Lower lobe of right lung (tissue), 2 donors: ENCODE measurements at regions not wholly inside any gene's neighbourhood (a gene's known extent, or its start where the extent isn't known, plus 50 kb on each side); places are given as distances from the start of the nearest gene placed in this dataset.

Source experiments
- ATAC-seq, 2 donors: fragments of 200-7000 bp; cut with Tn5 transposase; one replicate each; pipeline ENCODE4 v1.9.1; 2020 to 2022; ENCODE audit warnings: mild to moderate bottlenecking in 2 of 2, moderate library complexity in 2 of 2
- DNase-seq: peaks from one replicate; pipeline ENCODE4 v3.0.0-alpha.2; 2020
- H3K27ac ChIP-seq: fragments of 200-600 bp; one replicate; pipeline ENCODE4 v1.8.0; 2022
- H3K27me3 ChIP-seq: fragments of 200-600 bp; one replicate; pipeline ENCODE4 v1.8.0; 2022; ENCODE audit warnings: low read depth
- H3K36me3 ChIP-seq: fragments of 200-600 bp; one replicate; pipeline ENCODE4 v1.8.0; 2022; ENCODE audit warnings: mild to moderate bottlenecking
- H3K4me1 ChIP-seq: fragments of 200-600 bp; one replicate; pipeline ENCODE4 v1.8.0; 2022
- H3K4me3 ChIP-seq: fragments of 200-600 bp; one replicate; pipeline ENCODE4 v1.8.0; 2022; ENCODE audit warnings: mild to moderate bottlenecking
- H3K9me3 ChIP-seq: fragments of 200-600 bp; one replicate; pipeline ENCODE4 v1.8.0; 2022
- CTCF ChIP-seq: fragments of 200-600 bp; IDR thresholded peaks from one replicate; pipeline ENCODE4 v1.8.0; 2022; ENCODE audit warnings: antibody characterized with exemption, mild to moderate bottlenecking
- intact Hi-C: fragments of 100-400 bp; cut with DNase I; formaldehyde crosslinking; loops from one replicate; pipeline ENCODE4 v1.11.0; 2022
- donor health status: DM: no; HTN: yes; CAD: no; lungs with severe emphysema.

DNA sequence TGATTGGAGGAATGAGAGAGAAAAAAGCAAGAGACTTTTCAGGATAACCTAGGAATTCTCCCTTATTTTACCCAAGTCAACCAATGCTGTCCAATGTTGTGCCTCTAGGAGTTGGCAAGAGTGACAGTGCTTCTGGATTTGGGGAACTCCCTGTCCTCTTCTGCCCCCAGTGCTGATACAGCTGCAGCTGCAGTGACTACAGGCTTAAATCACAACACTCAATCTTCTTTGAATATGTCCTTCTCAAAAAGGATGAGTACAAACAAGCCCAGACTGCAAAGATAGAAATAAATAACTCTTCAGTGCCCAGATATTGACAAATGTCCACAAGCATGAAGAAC, 141.0 kb upstream of the COL21A1 start:
- Histone ChIP-seq H3K4me3 (no peak overlapping the region), H3K9me3 (no peaks in the 10 kb centered on the region), H3K27ac (no peak overlapping the region), H3K36me3 (no peaks in the 10 kb centered on the region), H3K27me3 (no peaks in the 10 kb centered on the region), H3K4me1 (no peaks in the 10 kb centered on the region)
- TF ChIP-seq CTCF, result no peak
- peak; percentile 36 to 46 for ATAC-seq
- DNase-seq, result no peak
- intact Hi-C loops, result no loop called here

- ATAC-seq (peak; percentile 93 to 95), DNase-seq (no peak)
- Histone ChIP-seq H3K9me3 (no peaks in the 10 kb centered on the region), H3K4me3 (no peak overlapping the region), H3K27ac (no peak overlapping the region), H3K4me1 (no peaks in the 10 kb centered on the region), H3K36me3 (no peaks in the 10 kb centered on the region), H3K27me3 (no peaks in the 10 kb centered on the region)
- intact Hi-C loops, result no loop called here
- no peak for TF ChIP-seq CTCF
Observed at GRCh38 chr6:56387621-56388414, 140.4 kb upstream of the COL21A1 start.

GRCh38 chr6:56386717-56387116, 139.3 kb upstream of the COL21A1 start:
- H3K27ac ChIP-seq, result no peak overlapping the region
- ATAC-seq (no peak), DNase-seq (no peak)
- H3K36me3 ChIP-seq, result no peaks in the 10 kb centered on the region
- no peak overlapping the region for H3K4me3 ChIP-seq
- intact Hi-C loops, result no loop called here
- H3K27me3 ChIP-seq, result no peaks in the 10 kb centered on the region
- no peak for TF ChIP-seq CTCF
- no peaks in the 10 kb centered on the region for H3K9me3 ChIP-seq
- no peaks in the 10 kb centered on the region for H3K4me1 ChIP-seq

DNA sequence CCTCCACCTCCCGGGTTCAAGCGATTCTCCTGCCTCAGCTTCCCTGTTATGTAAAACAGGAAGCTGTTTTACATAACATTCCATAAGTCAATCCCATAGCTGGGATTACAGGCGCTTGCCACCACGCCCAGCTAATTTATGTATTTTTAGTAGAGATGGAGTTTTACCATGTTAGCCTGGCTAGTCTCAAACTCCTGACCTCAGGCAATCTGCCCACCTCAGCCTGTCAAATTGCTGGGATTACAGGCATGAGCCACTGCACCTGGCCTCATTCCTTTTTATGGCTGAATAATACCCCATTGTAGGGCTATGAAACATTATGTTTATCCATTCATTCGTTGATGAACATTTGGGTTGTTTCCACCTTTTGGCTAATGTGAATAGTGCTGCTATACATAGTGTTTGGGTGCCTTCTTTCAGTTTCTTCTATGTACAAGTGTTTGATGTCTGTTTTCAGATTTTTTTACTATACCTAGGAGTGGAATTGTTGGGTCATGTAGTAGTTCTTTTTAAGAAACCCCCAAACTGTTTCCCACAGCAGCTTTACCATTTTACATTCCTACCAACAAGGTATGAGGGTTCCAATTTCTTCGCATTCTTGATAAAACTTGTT, 138.7 kb upstream of the COL21A1 start:
- H3K36me3 ChIP-seq, result no peaks in the 10 kb centered on the region
- intact Hi-C loops, result no loop called here
- H3K4me3 ChIP-seq, result no peak overlapping the region
- DNase-seq (no peak), ATAC-seq (no peak)
- H3K27me3 ChIP-seq, result no peaks in the 10 kb centered on the region
- no peaks in the 10 kb centered on the region for H3K4me1 ChIP-seq
- TF ChIP-seq CTCF, result no peak
- H3K27ac ChIP-seq, result no peak overlapping the region
- H3K9me3 ChIP-seq, result no peaks in the 10 kb centered on the region

GRCh38 chr6:56383160-56383559, 135.8 kb upstream of the COL21A1 start:
- intact Hi-C loops, result no loop called here
- no peaks in the 10 kb centered on the region for H3K9me3 ChIP-seq
- H3K4me1 ChIP-seq, result no peaks in the 10 kb centered on the region
- H3K4me3 ChIP-seq, result no peak overlapping the region
- H3K36me3 ChIP-seq, result no peaks in the 10 kb centered on the region
- no peak for DNase-seq
- no peak for ATAC-seq
- no peak for TF ChIP-seq CTCF
- H3K27ac ChIP-seq, result no peak overlapping the region
- H3K27me3 ChIP-seq, result no peaks in the 10 kb centered on the region
